Stimulated activated CD4-positive, alpha-beta T cell treated with anti-CD3 and anti-CD28 coated beads, TNF-alpha, amount 100 ng/mL, for 24 hours (primary cell): ENCODE measurements at regions not wholly inside any gene's neighbourhood (a gene's known extent, or its start where the extent isn't known, plus 50 kb on each side); places are given as distances from the start of the nearest gene placed in this dataset.

ENCODE experiments used
- DNase-seq, 3 experiments: peaks; one replicate each; pipeline ENCODE4 v3.0.0-alpha.2; 2020; ENCODE audit warnings: low read depth in 3 of 3

DNA sequence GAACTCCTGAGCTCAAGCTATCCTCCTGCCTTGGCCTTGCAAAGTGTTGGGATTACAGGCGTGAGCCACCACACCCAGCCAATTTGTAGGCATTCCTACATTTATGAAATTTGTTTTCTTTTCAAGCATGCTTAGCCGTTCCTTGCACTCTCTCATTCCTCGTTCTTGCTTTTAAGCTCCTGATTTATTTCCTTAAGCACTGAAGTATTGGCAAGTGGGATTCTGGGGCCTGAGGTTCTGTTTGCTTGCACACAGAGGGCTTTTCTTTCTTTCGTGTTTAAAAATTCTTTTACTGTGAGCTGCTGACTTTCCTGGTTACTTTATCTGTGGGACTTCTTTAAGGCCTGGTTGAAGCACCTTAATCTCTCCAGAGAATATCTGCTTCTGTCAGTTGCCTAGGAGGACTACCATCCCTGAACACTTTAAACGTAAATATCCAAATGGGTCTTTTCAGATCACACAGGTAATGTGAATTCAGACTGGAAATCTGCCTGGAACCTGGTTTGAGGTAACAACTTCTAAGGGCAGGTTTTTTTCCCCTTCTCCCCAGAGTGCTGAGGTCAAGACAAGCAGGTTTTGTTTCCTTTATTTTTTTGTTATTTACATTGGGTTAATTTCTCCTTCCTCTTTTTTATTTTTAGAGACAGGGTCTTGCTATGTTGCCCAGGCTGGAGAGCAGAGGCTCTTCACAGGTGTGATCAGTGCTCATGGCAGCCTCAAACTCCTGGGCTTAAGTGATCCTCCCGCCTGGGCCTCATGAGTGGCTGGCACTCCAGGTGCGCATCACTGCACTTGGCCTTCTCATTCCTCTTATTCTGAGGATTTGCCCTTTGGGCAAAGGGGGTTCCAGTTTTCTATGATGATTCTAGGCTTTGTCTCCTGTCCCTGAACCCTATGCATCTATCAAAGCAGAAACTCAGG is 102.9 kb downstream of the PFKFB3 start:
- DNase-seq, result no peak

DNA sequence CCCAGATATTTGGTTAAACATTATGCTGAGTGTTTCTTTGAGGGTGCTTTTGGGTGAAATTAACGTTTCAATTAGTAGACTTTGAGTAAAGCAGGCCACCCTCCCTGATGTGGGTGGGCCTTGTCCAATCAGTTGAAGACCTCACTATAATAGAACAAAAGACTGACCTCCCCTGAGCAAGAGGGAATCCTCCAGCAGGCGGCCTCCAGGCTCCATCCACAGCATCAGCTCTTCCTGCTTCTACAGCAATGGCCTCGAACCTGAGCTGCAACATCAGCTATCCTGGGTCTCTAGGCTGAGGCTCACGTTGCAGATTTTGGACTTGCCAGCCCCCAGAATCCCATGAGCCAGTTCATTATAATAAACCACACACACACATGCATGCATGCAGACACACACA is 104.2 kb downstream of the PFKFB3 start:
- no peak for DNase-seq

GRCh38 chr10:6309816-6310215 is 107.1 kb downstream of the PFKFB3 start:
- DNase-seq, result no peak

- DNase-seq, result no peak
These were observed 108.2 kb downstream of the PFKFB3 start for GRCh38 chr10:6310977-6311376.

- DNase-seq, result no peak
These were observed 109.1 kb downstream of the PFKFB3 start for GRCh38 chr10:6311700-6312330.

DNA sequence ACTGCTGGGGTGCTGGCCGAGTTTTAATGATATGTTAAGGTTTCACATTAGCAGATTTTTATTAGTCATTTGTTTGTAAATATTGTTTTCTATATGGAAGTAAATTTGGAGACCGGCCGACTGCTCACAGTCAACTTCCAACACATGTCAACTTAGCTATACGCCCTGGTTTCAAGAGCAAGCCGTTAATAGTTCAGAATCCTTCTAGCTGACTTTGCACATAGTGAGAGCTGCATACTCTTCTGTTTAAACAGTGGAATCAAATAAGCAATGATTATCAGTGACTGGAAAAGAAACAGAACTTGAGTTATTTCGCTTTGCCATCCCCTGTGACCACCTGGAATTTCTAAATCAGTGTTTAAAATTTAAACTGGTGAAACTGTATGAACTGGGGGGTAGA is 109.9 kb downstream of the PFKFB3 start:
- DNase-seq, result no peak

DNA sequence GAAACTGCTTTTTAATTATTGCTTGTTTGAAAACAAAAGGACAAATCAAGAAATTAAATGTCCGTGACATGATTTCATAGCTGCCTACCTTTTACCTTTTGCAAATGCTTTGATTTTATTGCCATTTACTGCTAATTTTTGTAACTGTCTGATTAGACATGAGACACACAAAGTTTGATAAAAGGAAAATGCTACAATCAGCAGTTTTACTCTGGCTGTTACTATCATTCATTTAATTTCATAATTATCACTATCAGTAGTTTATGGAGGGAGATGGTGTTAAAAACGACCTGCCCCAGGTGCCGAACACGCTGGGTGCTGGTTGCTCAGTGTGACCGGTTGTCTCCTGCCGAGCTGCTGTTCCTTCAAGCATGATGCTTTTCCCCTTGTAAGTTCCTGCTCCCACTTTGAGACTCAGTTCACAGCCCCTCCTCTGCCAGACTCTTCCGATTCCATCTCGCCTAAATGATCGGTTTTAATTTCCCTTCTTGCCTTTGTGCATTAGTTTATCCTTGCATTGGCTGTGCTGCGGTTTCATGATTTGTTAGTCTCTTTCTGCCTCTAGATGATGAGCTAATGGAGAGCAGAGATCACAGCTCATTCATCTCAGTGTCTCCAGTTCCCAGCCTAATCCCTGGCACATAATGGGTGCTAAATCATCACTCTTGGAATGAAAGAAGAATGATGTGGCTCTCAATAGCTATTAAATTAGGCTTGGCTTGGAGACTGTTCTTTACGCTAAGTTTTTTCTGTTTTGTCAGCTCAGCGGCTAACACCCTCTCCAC is 110.6 kb downstream of the PFKFB3 start:
- DNase-seq, result no peak

DNA sequence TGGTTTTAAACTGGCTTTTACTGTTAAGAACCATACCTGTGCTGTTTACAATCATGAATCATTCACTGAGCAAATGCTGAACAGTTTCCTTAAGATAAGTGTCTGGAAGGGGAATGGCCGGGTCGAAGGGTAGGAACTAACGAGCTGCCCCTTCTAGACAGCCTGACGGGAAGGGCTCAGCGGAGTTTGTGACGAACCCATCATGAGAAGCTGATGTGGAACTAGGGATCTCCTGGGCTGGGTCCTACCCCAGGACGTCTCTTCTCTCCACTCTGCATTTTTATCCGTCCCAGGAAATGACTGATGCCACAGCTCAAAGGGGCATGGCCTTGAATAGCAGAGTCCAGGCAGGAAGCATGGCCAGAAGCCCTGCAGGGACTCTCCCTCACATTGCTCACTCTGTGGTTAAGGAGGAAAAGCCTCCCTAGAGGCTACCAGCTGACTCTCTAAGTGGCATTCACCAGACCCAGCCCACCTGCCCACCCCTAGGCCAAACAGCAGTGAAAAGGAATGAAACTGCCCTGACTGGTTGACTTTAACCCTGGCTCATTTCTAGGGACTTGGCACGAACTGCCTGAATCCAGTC is 112.0 kb downstream of the PFKFB3 start:
- no peak for DNase-seq

DNA sequence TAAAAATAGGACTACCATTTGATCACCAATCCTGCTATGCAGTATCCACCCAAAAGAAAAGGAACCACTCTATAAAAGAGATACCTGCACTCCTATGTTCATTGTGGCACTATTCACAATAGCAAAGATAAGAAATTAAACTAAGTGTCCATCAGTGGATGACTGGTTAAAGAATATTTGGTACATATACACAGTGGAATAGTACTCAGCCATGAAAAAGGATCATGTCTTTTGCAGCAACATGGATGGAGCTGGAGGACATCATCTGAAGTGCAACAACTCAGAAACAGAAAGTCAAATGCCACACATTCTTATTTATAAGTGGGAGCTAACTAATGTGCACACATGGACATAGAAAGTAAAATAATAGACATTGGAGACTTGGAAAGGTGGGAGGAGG is 116.4 kb downstream of the PFKFB3 start:
- DNase-seq, result no peak

- no peak for DNase-seq
These were observed 117.7 kb downstream of the PFKFB3 start for GRCh38 chr10:6320320-6321010.

DNA sequence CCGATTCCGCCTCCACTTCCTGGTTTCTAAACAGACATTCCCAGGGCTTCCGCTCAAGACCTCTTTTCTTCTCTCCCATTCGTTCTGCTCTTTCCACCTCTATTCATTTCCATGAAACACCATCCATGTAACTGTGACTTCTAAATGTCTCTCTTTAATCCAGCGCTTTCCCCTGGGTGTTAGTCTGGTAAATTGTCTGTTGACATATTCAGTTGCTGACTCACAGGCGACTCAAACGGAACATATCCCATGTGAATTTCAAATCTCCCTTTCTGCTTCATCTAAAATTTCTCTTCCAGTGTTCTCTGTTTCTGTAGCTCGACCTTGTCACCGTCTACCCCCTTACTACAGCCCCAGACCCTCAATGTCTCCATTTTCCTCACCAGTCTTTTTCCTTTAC is 119.1 kb downstream of the PFKFB3 start:
- DNase-seq, result no peak

GRCh38 chr10:6322805-6323204 is 120.1 kb downstream of the PFKFB3 start:
- no peak for DNase-seq

DNA sequence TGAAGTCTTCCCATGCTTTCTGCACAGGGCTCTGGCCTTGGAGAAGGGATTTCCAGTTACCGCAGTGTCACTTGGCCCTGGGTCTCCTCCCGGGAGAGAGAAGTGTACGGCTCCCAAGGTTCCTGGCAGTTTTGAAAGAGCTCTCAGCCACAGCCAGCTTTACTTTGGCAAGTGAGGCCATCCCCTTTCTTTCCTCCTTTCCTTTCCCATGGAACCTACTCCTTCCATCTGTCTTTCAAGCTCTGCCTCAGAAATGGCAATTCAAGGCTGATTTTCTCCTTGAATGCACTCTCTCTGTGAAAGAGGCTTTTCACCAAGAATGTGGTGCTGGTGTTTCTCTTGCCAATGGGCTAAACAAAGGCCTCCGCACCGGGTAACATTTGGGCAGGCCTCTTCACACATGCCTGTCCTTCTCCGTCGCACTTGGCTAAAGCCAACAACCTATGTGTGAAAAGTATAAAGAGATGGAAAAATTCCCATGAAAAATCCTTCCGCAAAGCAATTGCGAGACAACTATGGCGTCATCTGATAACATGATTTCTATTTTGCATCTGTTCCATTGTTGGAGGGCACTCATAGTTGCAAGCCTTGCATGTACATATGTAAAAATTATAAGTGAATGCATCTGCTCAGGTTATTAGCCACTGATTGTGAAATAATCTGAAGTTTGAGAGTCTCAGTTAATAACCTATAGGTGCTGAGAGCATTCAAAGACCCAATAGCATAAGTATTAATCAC is 125.4 kb downstream of the PFKFB3 start:
- no peak for DNase-seq

DNA sequence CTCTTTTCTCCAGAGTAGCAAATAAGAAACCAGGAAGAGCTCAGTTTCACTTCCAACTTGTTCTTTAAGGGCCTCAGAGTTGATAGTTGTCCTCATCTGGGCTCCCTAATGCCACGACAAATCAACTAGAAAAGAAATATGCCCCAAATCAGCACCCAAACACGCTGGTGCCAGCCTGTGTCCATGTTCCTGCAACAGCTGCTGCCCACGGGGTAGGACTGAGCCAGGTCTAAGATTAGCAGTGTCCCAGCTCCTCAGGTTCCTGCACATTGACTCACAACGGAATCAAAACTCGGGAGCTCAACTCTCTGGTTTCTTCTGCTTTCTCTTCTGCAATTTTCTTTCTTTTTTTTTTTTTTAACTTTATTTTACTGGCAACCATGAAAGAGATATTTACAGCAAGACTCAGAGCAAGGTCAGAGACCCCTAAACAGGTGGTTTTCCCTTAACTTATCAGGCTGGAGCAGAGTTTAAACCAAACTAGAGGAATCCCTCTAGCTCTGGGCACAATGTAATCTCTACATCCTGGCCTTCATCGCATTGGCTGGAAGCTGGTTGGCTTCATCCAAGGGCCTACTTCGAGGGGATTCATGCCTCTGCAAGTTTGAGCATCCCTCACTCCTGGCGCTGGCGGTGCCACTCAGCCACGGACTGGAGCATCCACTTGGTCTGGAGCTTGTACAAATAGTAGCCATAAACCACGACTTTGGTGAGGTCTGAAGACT is 126.1 kb downstream of the PFKFB3 start:
- DNase-seq, result no peak

DNA sequence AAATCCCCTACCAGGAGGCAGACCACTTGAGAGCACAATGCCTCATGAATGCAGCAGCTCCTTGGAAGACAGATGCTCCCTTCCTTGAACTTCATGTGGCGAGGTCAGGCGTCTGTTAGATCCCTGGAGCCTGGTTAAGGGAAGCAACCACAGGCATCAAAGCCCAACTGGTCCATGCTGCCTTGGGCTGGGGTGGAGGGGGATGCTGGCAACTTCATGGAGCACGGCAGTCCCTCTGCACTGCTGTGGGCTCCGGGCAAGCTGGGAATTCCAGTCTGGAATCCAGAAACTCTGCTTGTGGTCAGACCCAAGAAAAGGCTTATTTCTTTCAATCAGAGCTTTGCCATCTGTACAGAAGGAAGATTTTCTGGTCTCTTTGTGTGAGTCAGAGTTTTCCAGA is 130.4 kb downstream of the PFKFB3 start:
- no peak for DNase-seq

- DNase-seq, result no peak
These were observed 131.2 kb downstream of the PFKFB3 start for GRCh38 chr10:6333973-6334372.

DNA sequence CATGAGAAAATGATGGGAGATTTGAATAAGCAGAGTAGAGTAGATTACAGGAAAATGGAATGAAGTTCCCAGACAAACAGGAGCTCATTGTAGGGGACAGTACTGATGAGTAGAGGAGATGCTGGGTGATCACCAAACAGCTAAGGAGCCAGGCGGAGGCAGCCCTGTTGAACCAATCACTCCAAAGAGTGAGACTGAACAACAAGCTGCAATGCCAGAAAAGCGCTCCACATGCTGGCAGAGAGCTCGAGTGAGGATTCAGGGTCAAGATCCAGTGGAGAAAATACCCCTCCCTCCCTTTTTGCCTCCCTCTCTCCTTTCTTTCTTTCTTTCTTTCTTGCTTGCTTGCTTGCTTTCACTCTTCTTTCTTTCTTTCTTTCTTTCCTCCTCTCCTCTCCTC is 133.3 kb downstream of the PFKFB3 start:
- DNase-seq, result no peak

GRCh38 chr10:6337382-6337781 is 134.7 kb downstream of the PFKFB3 start:
- no peak for DNase-seq

GRCh38 chr10:6338361-6338760 is 135.6 kb downstream of the PFKFB3 start:
- no peak for DNase-seq

DNA sequence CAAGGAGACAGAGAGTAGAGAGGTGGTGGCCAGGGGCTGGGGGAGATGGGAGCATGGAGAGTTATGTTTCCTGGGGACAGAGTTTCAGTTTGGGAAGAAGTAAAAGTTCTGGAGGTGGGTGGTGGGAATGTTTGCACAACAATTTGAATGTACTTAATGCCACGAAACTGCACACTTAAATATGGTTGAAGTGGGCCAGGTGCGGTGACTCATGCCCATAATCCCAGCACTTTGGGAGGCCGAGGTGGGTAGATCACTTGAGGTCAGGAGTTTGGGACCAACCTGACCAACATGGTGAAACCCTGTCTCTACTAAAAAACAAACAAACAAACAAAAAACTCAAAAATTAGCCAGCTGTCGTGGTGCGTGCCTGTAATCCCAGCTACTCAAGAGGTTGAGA is 137.2 kb downstream of the PFKFB3 start:
- DNase-seq, result no peak
